ENCODE measurements at regions not wholly inside any gene's neighbourhood (a gene's known extent, or its start where the extent isn't known, plus 50 kb on each side); places are given as distances from the start of the nearest gene placed in this dataset.

GRCh38 chr2:3962719-3963118 is 259.3 kb downstream of the DCDC2C start:
- DNase-seq, result no peak

GRCh38 chr2:3965211-3965610 is 261.8 kb downstream of the DCDC2C start:
- no peak for DNase-seq

- DNase-seq, result no peak
Observed at GRCh38 chr2:3965953-3966352, 262.6 kb downstream of the DCDC2C start.

GRCh38 chr2:3966470-3966869 is 263.1 kb downstream of the DCDC2C start:
- no peak for DNase-seq

GRCh38 chr2:3968736-3969135 is 265.4 kb downstream of the DCDC2C start:
- DNase-seq, result no peak

GRCh38 chr2:3970791-3971651 is 267.6 kb downstream of the DCDC2C start:
- no peak for DNase-seq

GRCh38 chr2:3971652-3972192 is 268.3 kb downstream of the DCDC2C start:
- no peak for DNase-seq

GRCh38 chr2:3972377-3972776 is 269.0 kb downstream of the DCDC2C start:
- DNase-seq, result no peak

GRCh38 chr2:3974765-3975164 is 271.4 kb downstream of the DCDC2C start:
- no peak for DNase-seq

- no peak for DNase-seq
Observed at GRCh38 chr2:3981446-3981987, 278.1 kb downstream of the DCDC2C start.

- no peak for DNase-seq
Observed at GRCh38 chr2:3982160-3982559, 278.8 kb downstream of the DCDC2C start.

GRCh38 chr2:3986063-3986462 is 282.7 kb downstream of the DCDC2C start:
- DNase-seq, result no peak

- DNase-seq, result no peak
Observed at GRCh38 chr2:3986530-3987258, 283.3 kb downstream of the DCDC2C start.

- DNase-seq, result no peak
Observed at GRCh38 chr2:4002841-4003403, 299.5 kb downstream of the DCDC2C start.

GRCh38 chr2:4012197-4012596 is 308.8 kb downstream of the DCDC2C start:
- no peak for DNase-seq

GRCh38 chr2:4018535-4018934 is 315.2 kb downstream of the DCDC2C start:
- no peak for DNase-seq

GRCh38 chr2:4020153-4020552 is 316.8 kb downstream of the DCDC2C start:
- no peak for DNase-seq

GRCh38 chr2:4020649-4021048 is 317.3 kb downstream of the DCDC2C start:
- DNase-seq, result no peak

- no peak for DNase-seq
Observed at GRCh38 chr2:4024605-4025004, 321.2 kb downstream of the DCDC2C start.

GRCh38 chr2:4029081-4029480 is 325.7 kb downstream of the DCDC2C start:
- no peak for DNase-seq

- no peak for DNase-seq
Observed at GRCh38 chr2:4039896-4040295, 336.5 kb downstream of the DCDC2C start.

- no peak for DNase-seq
Observed at GRCh38 chr2:4047961-4048891, 344.9 kb downstream of the DCDC2C start.
